H1 (cell line): ENCODE measurements at regions not wholly inside any gene's neighbourhood (a gene's known extent, or its start where the extent isn't known, plus 50 kb on each side); places are given as distances from the start of the nearest gene placed in this dataset.

Source experiments
- ATF3 ChIP-seq: IDR thresholded peaks from 2 replicates; pipeline ENCODE4 v1.6.1; 2011; ENCODE audit warnings: low read depth, mild to moderate bottlenecking, low read length; ENCODE audit not compliant: insufficient read depth
- CBX8 ChIP-seq: fragments of 300-800, 300-1000 bp; sonication (generic); IDR thresholded peaks from 2 replicates; pipeline ENCODE4 v1.7.1; 2016; ENCODE audit warnings: low read depth, low read length, borderline replicate concordance
- E2F6 ChIP-seq: IDR thresholded peaks from 2 replicates; pipeline ENCODE4 v1.6.1; 2012; ENCODE audit warnings: inconsistent platforms
- EZH2 ChIP-seq: fragments of 200-600 bp; sonication (generic); IDR thresholded peaks from 2 replicates; pipeline ENCODE4 v1.7.1; 2012; ENCODE audit warnings: low read depth, mild to moderate bottlenecking, moderate library complexity, low read length, inconsistent platforms; ENCODE audit not compliant: severe bottlenecking
- GABPA ChIP-seq: IDR thresholded peaks from 2 replicates; pipeline ENCODE4 v1.6.1; 2011; ENCODE audit warnings: mild to moderate bottlenecking, low read length, moderate library complexity, borderline replicate concordance; ENCODE audit not compliant: insufficient read depth
- GTF2F1 ChIP-seq: IDR thresholded peaks from 2 replicates; pipeline ENCODE4 v1.6.1; 2012; ENCODE audit warnings: low read depth, low read length, improper control_type of control experiment, borderline replicate concordance
- SIX5 ChIP-seq: IDR thresholded peaks from 2 replicates; pipeline ENCODE4 v1.6.1; 2011; ENCODE audit warnings: mild to moderate bottlenecking, low read depth, low read length
- SP2 ChIP-seq: IDR thresholded peaks from 2 replicates; pipeline ENCODE4 v1.6.1; 2012; ENCODE audit warnings: mild to moderate bottlenecking, low read length, inconsistent platforms
- SRF ChIP-seq: IDR thresholded peaks from 2 replicates; pipeline ENCODE4 v1.6.1; 2011; ENCODE audit warnings: mild to moderate bottlenecking, low read depth, low read length, moderate library complexity
- TAF7 ChIP-seq: optimal IDR thresholded peaks from 2 replicates; pipeline ENCODE3; 2011; ENCODE audit warnings: low read depth, mild to moderate bottlenecking, inconsistent platforms, low read length, moderate library complexity, borderline replicate concordance

- TF ChIP-seq ATF3 (no peak), CBX8 (no peak), SP2 (no peak), EZH2 (no peak), TAF7 (no peak), GABPA (no peak), GTF2F1 (no peak), SIX5 (no peak), SRF (no peak), E2F6 (no peak)
These were observed 96.0 kb downstream of the ABHD5 start (continued) for GRCh38 chr3:43786526-43787305.
